ENCODE measurements at regions not wholly inside any gene's neighbourhood (a gene's known extent, or its start where the extent isn't known, plus 50 kb on each side); places are given as distances from the start of the nearest gene placed in this dataset.
"Not testable (repeated sequence)": the region's sequence is repeated elsewhere in the genome, so short reads cannot be mapped to it uniquely, and the experiment has no call there.

- no peaks in the 10 kb centered on the region for H3K36me3 Mint-ChIP-seq (ENCODE audit: insufficient read depth, unreplicated experiment)
- ChIA-PET CTCF (no interaction called here), POLR2A (no interaction called here)
- H3K27ac Mint-ChIP-seq (ENCODE audit: low read depth, unreplicated experiment) = no peak overlapping the region
- BruUV-seq (replicated peaks) = no TSS peak
- intact Hi-C loops (cut with micrococcal nuclease) = no loop called here
- no peak overlapping the region for H3K4me3 Mint-ChIP-seq (ENCODE audit: unreplicated experiment)
- TF ChIP-seq, protein P1, sequence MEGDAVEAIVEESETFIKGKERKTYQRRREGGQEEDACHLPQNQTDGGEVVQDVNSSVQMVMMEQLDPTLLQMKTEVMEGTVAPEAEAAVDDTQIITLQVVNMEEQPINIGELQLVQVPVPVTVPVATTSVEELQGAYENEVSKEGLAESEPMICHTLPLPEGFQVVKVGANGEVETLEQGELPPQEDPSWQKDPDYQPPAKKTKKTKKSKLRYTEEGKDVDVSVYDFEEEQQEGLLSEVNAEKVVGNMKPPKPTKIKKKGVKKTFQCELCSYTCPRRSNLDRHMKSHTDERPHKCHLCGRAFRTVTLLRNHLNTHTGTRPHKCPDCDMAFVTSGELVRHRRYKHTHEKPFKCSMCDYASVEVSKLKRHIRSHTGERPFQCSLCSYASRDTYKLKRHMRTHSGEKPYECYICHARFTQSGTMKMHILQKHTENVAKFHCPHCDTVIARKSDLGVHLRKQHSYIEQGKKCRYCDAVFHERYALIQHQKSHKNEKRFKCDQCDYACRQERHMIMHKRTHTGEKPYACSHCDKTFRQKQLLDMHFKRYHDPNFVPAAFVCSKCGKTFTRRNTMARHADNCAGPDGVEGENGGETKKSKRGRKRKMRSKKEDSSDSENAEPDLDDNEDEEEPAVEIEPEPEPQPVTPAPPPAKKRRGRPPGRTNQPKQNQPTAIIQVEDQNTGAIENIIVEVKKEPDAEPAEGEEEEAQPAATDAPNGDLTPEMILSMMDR (IDR thresholded peaks at IDR 0.05; ENCODE audit: unreplicated experiment) = no peak
- no peaks in the 10 kb centered on the region for H3K4me1 Mint-ChIP-seq (ENCODE audit: insufficient read depth, unreplicated experiment)
- peaks cover 14% of the 10 kb centered on the region for H3K9me3 Mint-ChIP-seq (ENCODE audit: unreplicated experiment)
- peaks cover 24% of the 10 kb centered on the region for H3K27me3 Mint-ChIP-seq (ENCODE audit: insufficient read depth, unreplicated experiment)
- no peak for DNase-seq (ENCODE audit: unreplicated experiment)
Observed at GRCh38 chr16:51236583-51236982, 85.5 kb upstream of the SALL1 start.

- intact Hi-C loops (cut with micrococcal nuclease) = no loop called here
- Mint-ChIP-seq H3K27ac (ENCODE audit: low read depth, unreplicated experiment) (no peak overlapping the region), H3K36me3 (ENCODE audit: insufficient read depth, unreplicated experiment) (no peaks in the 10 kb centered on the region), H3K4me3 (ENCODE audit: unreplicated experiment) (no peak overlapping the region), H3K27me3 (ENCODE audit: insufficient read depth, unreplicated experiment) (no peaks in the 10 kb centered on the region), H3K4me1 (ENCODE audit: insufficient read depth, unreplicated experiment) (no peaks in the 10 kb centered on the region), H3K9me3 (ENCODE audit: unreplicated experiment) (no peaks in the 10 kb centered on the region)
- no peak for DNase-seq (ENCODE audit: unreplicated experiment)
- CTCF ChIA-PET = no interaction called here
- no TSS peak for BruUV-seq (replicated peaks)
- TF ChIP-seq, protein P1 (IDR thresholded peaks at IDR 0.05; ENCODE audit: unreplicated experiment) = no peak
- POLR2A ChIA-PET = interaction anchor here (0.6 kb wide), 1 partner anchor 46 kb away, joined by 3 read pairs; no protein-coding TSS in a partner anchor
Observed at GRCh38 chr16:51231702-51232101, 80.6 kb upstream of the SALL1 start.

GRCh38 chr16:51230035-51230434 lies 79.0 kb upstream of the SALL1 start:
- CTCF ChIA-PET; H3K27me3 Mint-ChIP-seq (ENCODE audit: insufficient read depth, unreplicated experiment); H3K9me3 Mint-ChIP-seq (ENCODE audit: unreplicated experiment): not testable (repeated sequence)

GRCh38 chr16:51228097-51228659 lies 77.1 kb upstream of the SALL1 start:
- no peaks in the 10 kb centered on the region for H3K27me3 Mint-ChIP-seq (ENCODE audit: insufficient read depth, unreplicated experiment)
- TF ChIP-seq, protein P1 (IDR thresholded peaks at IDR 0.05; ENCODE audit: unreplicated experiment) = no peak
- no peaks in the 10 kb centered on the region for H3K4me1 Mint-ChIP-seq (ENCODE audit: insufficient read depth, unreplicated experiment)
- POLR2A ChIA-PET = no interaction called here
- no peak for DNase-seq (ENCODE audit: unreplicated experiment)
- H3K36me3 Mint-ChIP-seq (ENCODE audit: insufficient read depth, unreplicated experiment) = no peaks in the 10 kb centered on the region
- CTCF ChIA-PET = no interaction called here
- no peak overlapping the region for H3K4me3 Mint-ChIP-seq (ENCODE audit: unreplicated experiment)
- H3K27ac Mint-ChIP-seq (ENCODE audit: low read depth, unreplicated experiment) = no peak overlapping the region
- intact Hi-C loops (cut with micrococcal nuclease) = no loop called here
- no TSS peak for BruUV-seq (replicated peaks)
- H3K9me3 Mint-ChIP-seq (ENCODE audit: unreplicated experiment) = no peaks in the 10 kb centered on the region

More at GRCh38 chr16:51230035-51230434, 79.0 kb upstream of the SALL1 start:
- H3K27ac Mint-ChIP-seq (ENCODE audit: low read depth, unreplicated experiment); DNase-seq (ENCODE audit: unreplicated experiment); BruUV-seq (replicated peaks); intact Hi-C loops (cut with micrococcal nuclease); H3K4me3 Mint-ChIP-seq (ENCODE audit: unreplicated experiment); H3K4me1 Mint-ChIP-seq (ENCODE audit: insufficient read depth, unreplicated experiment); POLR2A ChIA-PET; H3K36me3 Mint-ChIP-seq (ENCODE audit: insufficient read depth, unreplicated experiment): not testable (repeated sequence)

DNA sequence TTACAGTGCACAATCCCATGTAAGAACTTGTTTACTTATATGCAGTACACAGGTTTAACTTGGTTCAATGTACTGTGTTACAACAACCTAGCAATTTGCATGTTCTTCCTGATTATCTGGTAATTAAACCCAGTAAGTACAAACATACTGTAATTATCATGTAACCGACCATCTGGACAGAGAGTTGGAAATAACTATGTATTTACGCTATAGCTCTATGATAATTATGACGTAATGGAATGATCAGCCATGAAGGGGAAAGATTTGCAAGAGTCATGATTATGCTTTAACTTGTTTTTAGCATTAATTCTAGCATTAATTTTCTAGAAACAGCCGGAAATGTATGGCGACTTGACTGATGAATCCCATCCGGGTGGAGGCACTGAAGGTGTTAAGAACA lies 74.8 kb upstream of the SALL1 start:
- CTCF ChIA-PET = no interaction called here
- POLR2A ChIA-PET = interaction anchor here (0.5 kb wide), 1 partner anchor 28 kb away, joined by 3 read pairs; no protein-coding TSS in a partner anchor
- no TSS peak for BruUV-seq (replicated peaks)

More for the DNA sequence above, 74.8 kb upstream of the SALL1 start:
- Mint-ChIP-seq H3K27me3 (ENCODE audit: insufficient read depth, unreplicated experiment) (no peaks in the 10 kb centered on the region), H3K9me3 (ENCODE audit: unreplicated experiment) (no peaks in the 10 kb centered on the region), H3K27ac (ENCODE audit: low read depth, unreplicated experiment) (no peak overlapping the region), H3K4me3 (ENCODE audit: unreplicated experiment) (no peak overlapping the region), H3K36me3 (ENCODE audit: insufficient read depth, unreplicated experiment) (no peaks in the 10 kb centered on the region), H3K4me1 (ENCODE audit: insufficient read depth, unreplicated experiment) (no peaks in the 10 kb centered on the region)
- intact Hi-C loops (cut with micrococcal nuclease) = no loop called here
- TF ChIP-seq, protein P1 (IDR thresholded peaks at IDR 0.05; ENCODE audit: unreplicated experiment) = no peak
- DNase-seq (ENCODE audit: unreplicated experiment) = no peak
